ENCODE measurements at regions not wholly inside any gene's neighbourhood (a gene's known extent, or its start where the extent isn't known, plus 50 kb on each side); places are given as distances from the start of the nearest gene placed in this dataset.
"Not testable (repeated sequence)": the region's sequence is repeated elsewhere in the genome, so short reads cannot be mapped to it uniquely, and the experiment has no call there.

- H3K27me3 ChIP-seq, result no peaks in the 10 kb centered on the region
- no peak overlapping the region for H3K27ac ChIP-seq
- DNase-seq, result peak in 2 of 3 donors; percentile 77 to 86
- no peaks in the 10 kb centered on the region for H3K9me3 ChIP-seq
- TF ChIP-seq POLR2A (IDR thresholded peaks at IDR 0.05) (no peak), CTCF (IDR thresholded peaks at IDR 0.05) (no peak)
- H3K36me3 ChIP-seq, result no peaks in the 10 kb centered on the region
- peaks cover 0 to 7% (median 0%) of the 10 kb centered on the region in 4 donors for H3K4me1 ChIP-seq
- no peak overlapping the region for H3K4me3 ChIP-seq
Measured at GRCh38 chr9:135281791-135282737, 194.6 kb downstream of the OLFM1 start.

GRCh38 chr9:135282808-135283207 is 195.3 kb downstream of the OLFM1 start:
- Histone ChIP-seq H3K9me3 (no peaks in the 10 kb centered on the region), H3K36me3 (no peaks in the 10 kb centered on the region), H3K27me3 (no peaks in the 10 kb centered on the region), H3K4me3 (no peak overlapping the region), H3K27ac (no peak overlapping the region), H3K4me1 (peaks cover 0 to 7% (median 0%) of the 10 kb centered on the region in 4 donors)
- no peak for DNase-seq
- TF ChIP-seq POLR2A (IDR thresholded peaks at IDR 0.05), result no peak
- no peak for TF ChIP-seq CTCF (IDR thresholded peaks at IDR 0.05)

GRCh38 chr9:135283671-135284070 is 195.9 kb upstream of the PPP1R26 start:
- no peak for DNase-seq
- Histone ChIP-seq H3K4me3 (no peak overlapping the region), H3K36me3 (no peaks in the 10 kb centered on the region), H3K9me3 (no peaks in the 10 kb centered on the region), H3K27me3 (no peaks in the 10 kb centered on the region), H3K4me1 (peaks cover 0 to 7% (median 0%) of the 10 kb centered on the region in 4 donors), H3K27ac (no peak overlapping the region)
- TF ChIP-seq CTCF (IDR thresholded peaks at IDR 0.05), result no peak
- TF ChIP-seq POLR2A (IDR thresholded peaks at IDR 0.05), result no peak

- Histone ChIP-seq H3K4me1 (peaks cover 0 to 7% (median 0%) of the 10 kb centered on the region in 4 donors), H3K36me3 (no peaks in the 10 kb centered on the region), H3K27ac (no peak overlapping the region), H3K4me3 (no peak overlapping the region), H3K9me3 (no peaks in the 10 kb centered on the region), H3K27me3 (no peaks in the 10 kb centered on the region)
- TF ChIP-seq CTCF (IDR thresholded peaks at IDR 0.05) (no peak), POLR2A (IDR thresholded peaks at IDR 0.05) (no peak)
- DNase-seq, result no peak
Measured at GRCh38 chr9:135284386-135285134, 195.0 kb upstream of the PPP1R26 start.

GRCh38 chr9:135286187-135286925 is 193.2 kb upstream of the PPP1R26 start:
- H3K27me3 ChIP-seq, H3K4me1 ChIP-seq, H3K36me3 ChIP-seq, DNase-seq, H3K9me3 ChIP-seq, H3K4me3 ChIP-seq, H3K27ac ChIP-seq: not testable (repeated sequence)
